ENCODE measurements at regions not wholly inside any gene's neighbourhood (a gene's known extent, or its start where the extent isn't known, plus 50 kb on each side); places are given as distances from the start of the nearest gene placed in this dataset.

- TF ChIP-seq PATZ1 (CRISPR knock-in tag; IDR thresholded peaks at IDR 0.05; ENCODE audit: borderline replicate concordance): no peak
- TF ChIP-seq TCF4 (CRISPR knock-in tag; IDR thresholded peaks at IDR 0.05; ENCODE audit: borderline replicate concordance): no peak
- TF ChIP-seq OSR1 (CRISPR knock-in tag; IDR thresholded peaks at IDR 0.05): no peak
Observed at GRCh38 chr11:115792903-115793302, 288.7 kb upstream of the CADM1 start (continued).

GRCh38 chr11:115787302-115787701 is 283.1 kb upstream of the CADM1 start:
- ATAC-seq: no peak
- no peak for TF ChIP-seq SNAI2 (CRISPR knock-in tag; IDR thresholded peaks at IDR 0.05)
- no peak for TF ChIP-seq ZFP30 (CRISPR knock-in tag; IDR thresholded peaks at IDR 0.05)
- no peak for TF ChIP-seq RARB (CRISPR knock-in tag; IDR thresholded peaks at IDR 0.05)
- no peak for TF ChIP-seq ARNTL (CRISPR knock-in tag; IDR thresholded peaks at IDR 0.05; ENCODE audit: borderline replicate concordance, low read depth)
- no peak for TF ChIP-seq CSRNP3 (CRISPR knock-in tag; IDR thresholded peaks at IDR 0.05)
- TF ChIP-seq ZNF565 (CRISPR knock-in tag; conservative IDR thresholded peaks at IDR 0.05; ENCODE audit: low read depth): no peak
- TF ChIP-seq ZNF8 (CRISPR knock-in tag; IDR thresholded peaks at IDR 0.05): no peak
- TF ChIP-seq ZNF70 (CRISPR knock-in tag; IDR thresholded peaks at IDR 0.05): no peak
- TF ChIP-seq CREB5 (CRISPR knock-in tag; IDR thresholded peaks at IDR 0.05; ENCODE audit: low read depth): no peak
- no peak for TF ChIP-seq ZC3H10 (CRISPR knock-in tag; IDR thresholded peaks at IDR 0.05)
- TF ChIP-seq ESRRG (CRISPR knock-in tag; IDR thresholded peaks at IDR 0.05): no peak
- TF ChIP-seq TSHZ2 (CRISPR knock-in tag; IDR thresholded peaks at IDR 0.05): no peak
- no peak for TF ChIP-seq GLIS3 (CRISPR knock-in tag; IDR thresholded peaks at IDR 0.05)
- no peak for TF ChIP-seq OSR1 (CRISPR knock-in tag; IDR thresholded peaks at IDR 0.05)
- TF ChIP-seq BACH2 (CRISPR knock-in tag; IDR thresholded peaks at IDR 0.05; ENCODE audit: borderline replicate concordance): no peak
- TF ChIP-seq TCF4 (CRISPR knock-in tag; IDR thresholded peaks at IDR 0.05; ENCODE audit: borderline replicate concordance): no peak
- TF ChIP-seq CSDC2 (CRISPR knock-in tag; IDR thresholded peaks at IDR 0.05): no peak

- no peak for ATAC-seq
- TF ChIP-seq SNAI2 (CRISPR knock-in tag; IDR thresholded peaks at IDR 0.05) (no peak), RARB (CRISPR knock-in tag; IDR thresholded peaks at IDR 0.05) (no peak), ISL1 (CRISPR knock-in tag; IDR thresholded peaks at IDR 0.05) (no peak), TOX (CRISPR knock-in tag; IDR thresholded peaks at IDR 0.05; ENCODE audit: borderline replicate concordance) (no peak), TSHZ2 (CRISPR knock-in tag; IDR thresholded peaks at IDR 0.05) (no peak), ZFP30 (CRISPR knock-in tag; IDR thresholded peaks at IDR 0.05) (no peak), PPARA (CRISPR knock-in tag; IDR thresholded peaks at IDR 0.05; ENCODE audit: borderline replicate concordance) (no peak), ZNF565 (CRISPR knock-in tag; conservative IDR thresholded peaks at IDR 0.05; ENCODE audit: low read depth) (no peak), OSR1 (CRISPR knock-in tag; IDR thresholded peaks at IDR 0.05) (no peak), ZFP3 (CRISPR knock-in tag; IDR thresholded peaks at IDR 0.05) (no peak), ZC3H10 (CRISPR knock-in tag; IDR thresholded peaks at IDR 0.05) (no peak), ZNF70 (CRISPR knock-in tag; IDR thresholded peaks at IDR 0.05) (no peak), ESRRG (CRISPR knock-in tag; IDR thresholded peaks at IDR 0.05) (no peak), ARNTL (CRISPR knock-in tag; IDR thresholded peaks at IDR 0.05; ENCODE audit: borderline replicate concordance, low read depth) (no peak), POU6F1 (CRISPR knock-in tag; IDR thresholded peaks at IDR 0.05; ENCODE audit: borderline replicate concordance, low read depth) (no peak), CSRNP3 (CRISPR knock-in tag; IDR thresholded peaks at IDR 0.05) (no peak)
Observed at GRCh38 chr11:115784796-115785521, 280.7 kb upstream of the CADM1 start.
